Adrenal gland (tissue), 9 donors: ENCODE measurements at regions not wholly inside any gene's neighbourhood (a gene's known extent, or its start where the extent isn't known, plus 50 kb on each side); places are given as distances from the start of the nearest gene placed in this dataset.
"Not testable (repeated sequence)": the region's sequence is repeated elsewhere in the genome, so short reads cannot be mapped to it uniquely, and the experiment has no call there.

ENCODE experiments used
- DNase-seq, 7 donors: peaks; one replicate each; pipeline ENCODE4 v3.0.0-alpha.2; 2019 to 2020
- H3K27ac ChIP-seq, 5 donors: fragments of 200-600 bp; sonication (generic) in 4 of 5; 1 replicate in 3 of 5; 2 replicates in 2 of 5; pipeline versions ENCODE4 v1.5.1 to v1.8.0; 2016 to 2020; ENCODE audit warnings: mild to moderate bottlenecking in 1 of 5
- H3K27me3 ChIP-seq: fragments of 200-600 bp; 2 replicates; pipeline ENCODE4 v1.8.0; 2021
- H3K36me3 ChIP-seq, 2 donors: fragments of 200-600 bp; replicated peaks in 1 of 2; 1 replicate in 1 of 2; 2 replicates in 1 of 2; pipeline versions ENCODE4 v1.5.1 to v1.8.0; 2018 to 2022
- H3K4me1 ChIP-seq, 2 donors: fragments of 200-600 bp; replicated peaks in 1 of 2; 1 replicate in 1 of 2; 2 replicates in 1 of 2; pipeline versions ENCODE4 v1.5.1 to v1.8.0; 2018 to 2021
- H3K4me3 ChIP-seq, 4 donors: fragments of 200-600 bp; sonication (generic) in 3 of 4; one replicate each; pipeline ENCODE4 v1.5.1; 2016 to 2018
- H3K9me3 ChIP-seq, 3 donors: fragments of 200-600 bp; sonication (generic) in 1 of 3; replicated peaks in 1 of 3; 1 replicate in 2 of 3; 2 replicates in 1 of 3; pipeline versions ENCODE4 v1.5.1 to v1.8.0; 2016 to 2021
- POLR2A ChIP-seq, 2 donors: fragments of 450-650 bp; IDR thresholded peaks; one replicate each; pipeline ENCODE4 v1.6.1; 2017; ENCODE audit warnings: antibody characterized with exemption in 2 of 2, mild to moderate bottlenecking in 2 of 2, moderate library complexity in 1 of 2
- WGBS, 4 donors: extraction: QIAGEN DNeasy Blood & Tissue Kit in 2 of 4; methylation state at CpG; one replicate each; pipeline versions ENCODE4 v1.1.5 to v1.1.7; 2013 to 2017; 5-methylcytosine and 5-hydroxymethylcytosine counted together
- intact Hi-C, 2 donors: fragments of 100-400 bp; cut with DNase I; formaldehyde crosslinking; loops; one replicate each; pipeline versions ENCODE4 v1.14.1 to v1.15.0; 2022 to 2023
- TF ChIP-seq, protein P1 (sequence below), 6 experiments: fragments of 450-650 bp in 4 of 6; fragments of 200-600 bp in 2 of 6; sonication (generic) in 1 of 6; IDR thresholded peaks; 1 replicate in 5 of 6; 2 replicates in 1 of 6; pipeline versions ENCODE4 v1.5.1 to v1.8.0; 2016 to 2021; ENCODE audit warnings: antibody characterized with exemption in 6 of 6, mild to moderate bottlenecking in 2 of 6, moderate library complexity in 1 of 6
- donor health status: healthy with polysubstance abuse.
- donor health status: Bipolar disorder and iron deficiency.
- donor health status: DM: yes; HTN: yes; CAD: no.
- donor health status: DM: no; HTN: no; CAD: no.
- donor health status: DM: no; HTN: no; CAD: no.

DNA sequence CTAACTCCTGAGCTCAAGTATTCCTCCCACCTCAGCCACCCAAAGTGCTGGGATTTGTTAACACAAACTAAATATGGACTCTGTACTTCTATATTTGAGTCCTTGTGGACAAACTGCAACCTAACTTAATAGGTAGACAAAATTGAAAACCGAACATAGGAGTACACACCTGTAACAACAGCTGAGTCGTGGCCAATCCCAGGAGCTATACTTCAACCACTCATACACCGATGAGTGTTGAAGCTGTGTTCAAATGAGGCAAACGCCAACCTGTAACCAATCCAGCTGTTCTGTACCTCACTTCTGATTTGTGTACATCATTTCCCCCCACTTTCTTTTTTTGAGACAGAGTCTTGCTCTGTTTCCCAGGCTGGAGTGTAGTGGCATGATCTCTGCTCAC lies 471.5 kb upstream of the C16orf82 start:
- intact Hi-C loops: no loop called here
- DNase-seq: no peak
- H3K36me3 ChIP-seq: no peaks in the 10 kb centered on the region
- TF ChIP-seq POLR2A (IDR thresholded peaks at IDR 0.05): no peak
- TF ChIP-seq, protein P1, sequence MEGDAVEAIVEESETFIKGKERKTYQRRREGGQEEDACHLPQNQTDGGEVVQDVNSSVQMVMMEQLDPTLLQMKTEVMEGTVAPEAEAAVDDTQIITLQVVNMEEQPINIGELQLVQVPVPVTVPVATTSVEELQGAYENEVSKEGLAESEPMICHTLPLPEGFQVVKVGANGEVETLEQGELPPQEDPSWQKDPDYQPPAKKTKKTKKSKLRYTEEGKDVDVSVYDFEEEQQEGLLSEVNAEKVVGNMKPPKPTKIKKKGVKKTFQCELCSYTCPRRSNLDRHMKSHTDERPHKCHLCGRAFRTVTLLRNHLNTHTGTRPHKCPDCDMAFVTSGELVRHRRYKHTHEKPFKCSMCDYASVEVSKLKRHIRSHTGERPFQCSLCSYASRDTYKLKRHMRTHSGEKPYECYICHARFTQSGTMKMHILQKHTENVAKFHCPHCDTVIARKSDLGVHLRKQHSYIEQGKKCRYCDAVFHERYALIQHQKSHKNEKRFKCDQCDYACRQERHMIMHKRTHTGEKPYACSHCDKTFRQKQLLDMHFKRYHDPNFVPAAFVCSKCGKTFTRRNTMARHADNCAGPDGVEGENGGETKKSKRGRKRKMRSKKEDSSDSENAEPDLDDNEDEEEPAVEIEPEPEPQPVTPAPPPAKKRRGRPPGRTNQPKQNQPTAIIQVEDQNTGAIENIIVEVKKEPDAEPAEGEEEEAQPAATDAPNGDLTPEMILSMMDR (IDR thresholded peaks at IDR 0.05): no peak
- H3K27ac ChIP-seq: no peak overlapping the region
- H3K4me1 ChIP-seq: no peaks in the 10 kb centered on the region
- no peaks in the 10 kb centered on the region for H3K27me3 ChIP-seq
- 75 to 81% (median 78%) methylated on average over 4 of the region's 4 CpGs for WGBS, 4 donors
- H3K9me3 ChIP-seq: no peaks in the 10 kb centered on the region
- no peak overlapping the region for H3K4me3 ChIP-seq

DNA sequence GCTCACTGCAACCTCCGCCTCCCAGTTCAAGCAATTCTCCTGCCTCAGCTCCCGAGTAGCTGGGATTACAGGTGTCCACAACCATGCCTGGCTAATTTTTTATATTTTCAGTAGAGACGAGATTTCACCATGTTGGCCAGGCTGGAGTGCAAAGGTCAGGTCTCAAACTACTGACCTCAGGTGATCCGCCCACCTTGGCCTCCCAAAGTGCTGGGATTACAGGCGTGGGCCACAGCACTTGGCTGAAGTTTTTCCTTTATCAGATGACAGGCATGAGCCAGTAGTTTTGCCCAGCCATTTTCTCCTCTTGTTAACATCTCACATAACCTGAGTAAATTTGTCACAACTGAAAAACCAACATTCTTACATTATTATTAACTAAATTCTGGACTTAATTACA lies 470.7 kb upstream of the C16orf82 start:
- H3K9me3 ChIP-seq, H3K27me3 ChIP-seq, H3K27ac ChIP-seq, intact Hi-C loops, H3K36me3 ChIP-seq, DNase-seq, H3K4me3 ChIP-seq, H3K4me1 ChIP-seq: not testable (repeated sequence)
- 57 to 79% (median 71%) methylated on average over 5 of the region's 5 CpGs for WGBS, 4 donors

DNA sequence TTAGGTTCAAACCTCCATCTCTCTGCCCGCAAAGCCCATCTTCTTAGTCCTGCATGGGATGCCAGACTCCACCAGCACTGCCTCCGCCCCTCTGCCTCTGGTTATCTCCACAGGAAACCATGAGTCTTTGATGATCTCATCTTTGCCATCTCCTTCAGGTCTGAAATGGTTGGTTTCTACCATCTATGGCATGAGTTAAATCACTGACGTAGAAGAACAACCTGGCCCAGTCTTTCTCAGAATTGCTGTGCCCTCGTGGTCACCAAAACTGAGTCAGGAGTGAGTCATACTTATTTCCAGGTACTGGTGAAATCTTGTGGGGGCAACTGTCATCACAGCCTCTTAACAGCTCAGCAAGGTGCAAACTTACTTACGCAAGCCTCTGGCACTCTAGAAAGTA lies 468.7 kb upstream of the C16orf82 start:
- H3K27me3 ChIP-seq: no peaks in the 10 kb centered on the region
- H3K4me3 ChIP-seq: no peak overlapping the region
- H3K27ac ChIP-seq: no peak overlapping the region
- TF ChIP-seq, protein P1 (IDR thresholded peaks at IDR 0.05): no peak
- no peak for TF ChIP-seq POLR2A (IDR thresholded peaks at IDR 0.05)
- intact Hi-C loops: no loop called here
- no peaks in the 10 kb centered on the region for H3K9me3 ChIP-seq
- H3K36me3 ChIP-seq: no peaks in the 10 kb centered on the region
- no peaks in the 10 kb centered on the region for H3K4me1 ChIP-seq
- 68 to 75% (median 70%) methylated on average over 5 of the region's 5 CpGs for WGBS, 4 donors
- DNase-seq: no peak

DNA sequence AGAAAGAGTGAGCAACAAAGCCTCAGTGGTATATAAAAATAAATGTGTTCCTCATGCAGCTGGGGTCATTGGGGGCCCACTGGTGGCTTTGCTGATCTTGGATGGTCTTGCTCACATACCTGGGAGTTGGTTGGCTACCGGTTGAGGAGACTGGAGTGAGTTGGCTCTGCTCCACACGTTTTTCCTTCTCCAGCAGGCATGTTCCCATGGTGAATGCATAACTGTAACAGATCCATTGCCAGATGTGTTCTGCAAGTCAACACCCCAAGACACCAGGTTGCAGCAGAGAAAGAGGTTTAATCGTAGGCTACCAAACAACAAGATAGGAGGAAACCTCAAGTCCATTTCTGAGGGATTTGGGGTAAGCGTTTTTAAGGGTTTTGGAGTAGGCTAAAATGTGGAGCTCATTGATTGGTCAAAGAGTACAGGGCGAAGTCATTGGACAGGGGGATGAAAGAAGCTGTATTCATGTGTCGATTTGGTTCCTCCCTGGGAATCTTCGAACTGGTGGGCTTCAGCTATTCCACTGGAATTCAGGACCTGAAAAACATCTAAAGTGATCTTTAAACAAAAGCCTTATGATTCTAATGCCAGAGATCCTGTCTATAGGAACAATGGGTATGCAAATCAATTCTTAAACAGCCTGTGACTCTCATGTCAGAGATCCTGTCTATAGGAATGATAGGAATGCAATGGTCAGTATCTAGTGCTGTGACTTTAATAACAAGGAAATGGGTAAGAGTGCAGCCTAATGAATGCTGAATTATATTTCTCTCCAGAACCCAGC lies 467.5 kb upstream of the C16orf82 start:
- H3K4me1 ChIP-seq: no peaks in the 10 kb centered on the region
- H3K4me3 ChIP-seq: no peak overlapping the region
- intact Hi-C loops: no loop called here
- no peak for TF ChIP-seq POLR2A (IDR thresholded peaks at IDR 0.05)
- TF ChIP-seq, protein P1 (IDR thresholded peaks at IDR 0.05): no peak
- 59 to 74% (median 68%) methylated on average over 5 to 7 of the region's 7 CpGs for WGBS, 4 donors
- H3K27me3 ChIP-seq: no peaks in the 10 kb centered on the region
- DNase-seq: no peak
- no peaks in the 10 kb centered on the region for H3K36me3 ChIP-seq
- no peak overlapping the region for H3K27ac ChIP-seq
- no peaks in the 10 kb centered on the region for H3K9me3 ChIP-seq

DNA sequence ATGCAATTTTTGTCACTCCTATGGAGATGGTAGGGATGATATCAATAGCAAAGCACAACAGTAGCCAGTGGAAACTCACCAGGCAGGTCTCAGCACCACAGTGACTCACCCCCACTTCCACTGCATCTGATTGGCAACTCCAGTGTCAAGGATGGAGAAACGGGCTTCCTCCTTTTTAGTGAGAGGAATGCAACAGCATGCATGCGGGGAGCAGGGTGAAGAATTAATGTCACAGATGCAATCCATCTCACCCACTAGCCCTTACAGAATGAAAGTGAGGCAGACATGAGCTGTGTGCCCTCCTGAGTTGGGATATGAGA lies 467.0 kb upstream of the C16orf82 start:
- intact Hi-C loops: no loop called here
- Histone ChIP-seq H3K9me3 (no peaks in the 10 kb centered on the region), H3K27me3 (no peaks in the 10 kb centered on the region), H3K4me3 (no peak overlapping the region), H3K27ac (no peak overlapping the region), H3K36me3 (no peaks in the 10 kb centered on the region), H3K4me1 (no peaks in the 10 kb centered on the region)
- DNase-seq: no peak
- 23 to 40% (median 25%) methylated on average over 2 of the region's 2 CpGs for WGBS, 4 donors
- TF ChIP-seq POLR2A (IDR thresholded peaks at IDR 0.05): no peak
- TF ChIP-seq, protein P1 (IDR thresholded peaks at IDR 0.05): no peak
